Endodermal cell (in vitro differentiated cells): ENCODE measurements at regions not wholly inside any gene's neighbourhood (a gene's known extent, or its start where the extent isn't known, plus 50 kb on each side); places are given as distances from the start of the nearest gene placed in this dataset.

Source experiments
- DNase-seq: peaks from one replicate; pipeline ENCODE4 v3.0.0-alpha.2; 2017
- H3K27ac ChIP-seq: 2 replicates; pipeline ENCODE4 v1.5.1; 2013; ENCODE audit warnings: mild to moderate bottlenecking, low read depth, low read length, moderate library complexity
- H3K27me3 ChIP-seq: 2 replicates; pipeline ENCODE4 v1.6.1; 2013; ENCODE audit warnings: mild to moderate bottlenecking, low read length, moderate library complexity; ENCODE audit not compliant: insufficient read depth, control insufficient read depth, poor library complexity, severe bottlenecking
- H3K36me3 ChIP-seq: 2 replicates; pipeline ENCODE4 v1.7.0; 2013; ENCODE audit warnings: mild to moderate bottlenecking, low read length, moderate library complexity; ENCODE audit not compliant: control insufficient read depth, insufficient read depth
- H3K4me1 ChIP-seq: one replicate; pipeline ENCODE4 v1.7.0; 2013; ENCODE audit warnings: low read length; ENCODE audit not compliant: control insufficient read depth, insufficient read depth
- H3K4me3 ChIP-seq: 2 replicates; pipeline ENCODE4 v1.5.1; 2013; ENCODE audit warnings: mild to moderate bottlenecking, low read length, moderate library complexity
- H3K9ac ChIP-seq: 2 replicates; pipeline ENCODE4 v1.6.1; 2013; ENCODE audit warnings: mild to moderate bottlenecking, low read length, moderate library complexity; ENCODE audit not compliant: poor library complexity, severe bottlenecking; ENCODE audit errors: extremely low read depth
- H3K9me3 ChIP-seq: 2 replicates; pipeline ENCODE4 v1.6.1; 2013; ENCODE audit warnings: mild to moderate bottlenecking, low read length, moderate library complexity; ENCODE audit not compliant: control insufficient read depth
- H3K27ac Mint-ChIP-seq: 2 replicates; pipeline ENCODE4 v1.8.0; 2020; ENCODE audit warnings: mixed read lengths
- H3K27me3 Mint-ChIP-seq: 2 replicates; pipeline ENCODE4 v1.8.0; 2021; ENCODE audit warnings: mild to moderate bottlenecking, mixed read lengths; ENCODE audit not compliant: insufficient read depth
- H3K36me3 Mint-ChIP-seq: 2 replicates; pipeline ENCODE4 v1.8.0; 2020; ENCODE audit warnings: low read depth, mixed read lengths
- H3K4me1 Mint-ChIP-seq: 2 replicates; pipeline ENCODE4 v1.8.0; 2020; ENCODE audit warnings: mixed read lengths
- H3K4me3 Mint-ChIP-seq: 2 replicates; pipeline ENCODE4 v1.8.0; 2020; ENCODE audit warnings: mild to moderate bottlenecking, moderate library complexity, mixed read lengths
- H3K9me3 Mint-ChIP-seq: 2 replicates; pipeline ENCODE4 v1.8.0; 2020; ENCODE audit warnings: mild to moderate bottlenecking, mixed read lengths
- WGBS, 2 experiments: methylation state at CpG; one replicate each; pipeline versions ENCODE4 v1.1.5 to v1.1.7; 2013; ENCODE audit warnings: missing lambda C conversion rate in 2 of 2, mixed read lengths in 1 of 2; ENCODE audit not compliant: insufficient coverage in 1 of 2, insufficient read length in 1 of 2; 5-methylcytosine and 5-hydroxymethylcytosine counted together
- TF ChIP-seq, protein P1 (sequence below): fragments of 200-600 bp; sonication (generic); conservative IDR thresholded peaks from 2 replicates; pipeline ENCODE4 v1.5.0; 2021; ENCODE audit warnings: antibody characterized with exemption, mild to moderate bottlenecking

DNA sequence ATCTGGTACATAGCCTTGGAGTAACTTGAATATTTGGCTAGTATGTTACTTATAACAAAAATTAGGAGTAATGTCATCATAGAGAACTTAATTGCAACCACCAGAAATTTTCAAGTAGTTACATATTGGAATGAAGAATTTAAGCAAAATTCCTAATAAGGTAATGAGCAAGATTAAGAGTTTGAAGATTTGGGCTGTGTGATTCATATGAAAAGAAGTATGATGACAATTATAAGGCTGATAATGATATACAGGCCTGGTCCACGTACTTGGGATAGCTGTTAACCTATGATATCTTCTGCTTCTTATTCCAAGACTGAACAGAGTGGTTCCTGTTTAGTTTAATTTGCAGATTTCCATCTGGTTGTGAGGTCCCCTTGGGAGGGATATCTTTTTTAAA, 463.9 kb downstream of the RAPGEF2 start:
- H3K4me3 ChIP-seq = no peak overlapping the region
- H3K4me1 Mint-ChIP-seq = no peaks in the 10 kb centered on the region
- H3K27me3 Mint-ChIP-seq = no peaks in the 10 kb centered on the region
- TF ChIP-seq, protein P1, sequence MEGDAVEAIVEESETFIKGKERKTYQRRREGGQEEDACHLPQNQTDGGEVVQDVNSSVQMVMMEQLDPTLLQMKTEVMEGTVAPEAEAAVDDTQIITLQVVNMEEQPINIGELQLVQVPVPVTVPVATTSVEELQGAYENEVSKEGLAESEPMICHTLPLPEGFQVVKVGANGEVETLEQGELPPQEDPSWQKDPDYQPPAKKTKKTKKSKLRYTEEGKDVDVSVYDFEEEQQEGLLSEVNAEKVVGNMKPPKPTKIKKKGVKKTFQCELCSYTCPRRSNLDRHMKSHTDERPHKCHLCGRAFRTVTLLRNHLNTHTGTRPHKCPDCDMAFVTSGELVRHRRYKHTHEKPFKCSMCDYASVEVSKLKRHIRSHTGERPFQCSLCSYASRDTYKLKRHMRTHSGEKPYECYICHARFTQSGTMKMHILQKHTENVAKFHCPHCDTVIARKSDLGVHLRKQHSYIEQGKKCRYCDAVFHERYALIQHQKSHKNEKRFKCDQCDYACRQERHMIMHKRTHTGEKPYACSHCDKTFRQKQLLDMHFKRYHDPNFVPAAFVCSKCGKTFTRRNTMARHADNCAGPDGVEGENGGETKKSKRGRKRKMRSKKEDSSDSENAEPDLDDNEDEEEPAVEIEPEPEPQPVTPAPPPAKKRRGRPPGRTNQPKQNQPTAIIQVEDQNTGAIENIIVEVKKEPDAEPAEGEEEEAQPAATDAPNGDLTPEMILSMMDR = no peak
- peaks cover 43% of the 10 kb centered on the region for H3K9me3 Mint-ChIP-seq
- H3K36me3 Mint-ChIP-seq = peaks cover 6% of the 10 kb centered on the region
- H3K4me1 ChIP-seq = no peaks in the 10 kb centered on the region
- no peaks in the 10 kb centered on the region for H3K27me3 ChIP-seq
- 86% methylated on average over 1 of the region's 1 CpG; no CpG with 5 or more reads in 1 of the 2 experiments for WGBS, 2 experiments
- H3K27ac Mint-ChIP-seq = no peak overlapping the region
- no peak overlapping the region for H3K27ac ChIP-seq
- no peak overlapping the region for H3K4me3 Mint-ChIP-seq
- peaks cover 26% of the 10 kb centered on the region for H3K9me3 ChIP-seq
- H3K9ac ChIP-seq = no peak overlapping the region
- no peaks in the 10 kb centered on the region for H3K36me3 ChIP-seq
- DNase-seq = no peak

GRCh38 chr4:159577241-159577640, 474.4 kb downstream of the RAPGEF2 start:
- H3K27me3 ChIP-seq = no peaks in the 10 kb centered on the region
- H3K9ac ChIP-seq = no peak overlapping the region
- H3K4me3 ChIP-seq = no peak overlapping the region
- H3K9me3 Mint-ChIP-seq = peaks cover 5% of the 10 kb centered on the region
- H3K27ac Mint-ChIP-seq = no peak overlapping the region
- DNase-seq = no peak
- no peaks in the 10 kb centered on the region for H3K36me3 ChIP-seq
- H3K27ac ChIP-seq = no peak overlapping the region
- no peaks in the 10 kb centered on the region for H3K9me3 ChIP-seq
- peaks cover 2% of the 10 kb centered on the region for H3K36me3 Mint-ChIP-seq
- no peaks in the 10 kb centered on the region for H3K4me1 ChIP-seq
- H3K4me3 Mint-ChIP-seq = no peak overlapping the region
- TF ChIP-seq, protein P1 = no peak
- no peaks in the 10 kb centered on the region for H3K27me3 Mint-ChIP-seq
- no peaks in the 10 kb centered on the region for H3K4me1 Mint-ChIP-seq
- WGBS, 2 experiments = 80 to 97% methylated on average over 1 to 2 of the region's 2 CpGs

GRCh38 chr4:159582685-159583084, 479.8 kb downstream of the RAPGEF2 start:
- TF ChIP-seq, protein P1 = no peak
- H3K27ac Mint-ChIP-seq = no peak overlapping the region
- no peaks in the 10 kb centered on the region for H3K4me1 Mint-ChIP-seq
- H3K27me3 ChIP-seq = no peaks in the 10 kb centered on the region
- no peak overlapping the region for H3K4me3 ChIP-seq
- no peak overlapping the region for H3K4me3 Mint-ChIP-seq
- no peak overlapping the region for H3K27ac ChIP-seq
- no peak for DNase-seq
- H3K9ac ChIP-seq = no peak overlapping the region
- no peaks in the 10 kb centered on the region for H3K4me1 ChIP-seq
- no peaks in the 10 kb centered on the region for H3K36me3 ChIP-seq
- H3K9me3 ChIP-seq = peaks cover 29% of the 10 kb centered on the region
- no peaks in the 10 kb centered on the region for H3K27me3 Mint-ChIP-seq
- H3K36me3 Mint-ChIP-seq = peaks cover 26% of the 10 kb centered on the region
- H3K9me3 Mint-ChIP-seq = peaks cover 35% of the 10 kb centered on the region
